ENCODE measurements at regions not wholly inside any gene's neighbourhood (a gene's known extent, or its start where the extent isn't known, plus 50 kb on each side); places are given as distances from the start of the nearest gene placed in this dataset.

DNA sequence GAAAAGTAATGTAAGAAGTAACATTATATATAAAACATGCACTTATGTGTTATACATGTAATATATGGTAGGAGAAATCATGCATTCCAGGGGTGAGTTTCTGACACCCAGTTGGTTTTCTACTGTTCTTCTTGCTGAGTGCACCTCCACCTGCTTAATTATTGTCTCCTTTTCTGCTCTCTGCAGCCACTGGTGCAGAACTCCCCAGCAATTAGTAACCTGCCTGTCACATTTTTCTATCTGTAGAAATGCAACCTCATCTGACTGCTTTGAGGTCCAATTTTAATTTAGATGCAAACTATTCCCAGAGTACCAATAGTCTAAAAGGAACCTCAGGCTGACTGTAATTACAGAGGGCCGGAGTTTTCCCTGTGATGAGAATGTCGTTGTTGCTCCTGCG is 842.1 kb downstream of the AACS start:
- Histone ChIP-seq H3K56ac (ENCODE audit: insufficient read length, low read depth, low read length) (no peak overlapping the region), H3K27me3 (ENCODE audit: insufficient read depth, low read length) (no peaks in the 10 kb centered on the region), H3T11ph (ENCODE audit: low read length) (no peak overlapping the region), H3K14ac (ENCODE audit: insufficient read depth, low read length) (no peak overlapping the region), H3K23me2 (ENCODE audit: insufficient read length, low read depth, low read length, poor library complexity, severe bottlenecking) (no peaks in the 10 kb centered on the region), H3K18ac (ENCODE audit: insufficient read length, low read depth, low read length) (no peak overlapping the region), H4K91ac (ENCODE audit: insufficient read length, low read depth, low read length) (no peak overlapping the region), H3K27ac (ENCODE audit: insufficient read length, low read depth, low read length) (no peak overlapping the region), H4K5ac (ENCODE audit: insufficient read length, low read depth, low read length) (no peak overlapping the region), H3K79me2 (ENCODE audit: insufficient read depth, low read length) (no peaks in the 10 kb centered on the region), H3K4me1 (ENCODE audit: insufficient read depth, low read length) (no peaks in the 10 kb centered on the region), H3K9me3 (ENCODE audit: control insufficient read depth, low read depth, low read length) (no peaks in the 10 kb centered on the region), H4K8ac (replicated peaks; ENCODE audit: insufficient read length, low read depth, low read length) (no peak overlapping the region), H4K20me1 (ENCODE audit: control insufficient read depth, insufficient read depth, insufficient read length) (no peaks in the 10 kb centered on the region), H3K4ac (ENCODE audit: low read depth, low read length) (no peak overlapping the region), H3K4me2 (ENCODE audit: insufficient read depth, insufficient read length, low read length) (no peak overlapping the region), H2BK120ac (ENCODE audit: low read depth, low read length, poor library complexity, severe bottlenecking) (no peak overlapping the region), H2AK5ac (ENCODE audit: insufficient read length, low read length) (no peak overlapping the region), H2BK15ac (ENCODE audit: low read depth, low read length) (no peak overlapping the region), H2BK5ac (ENCODE audit: insufficient read length, low read length) (no peak overlapping the region), H2BK20ac (ENCODE audit: low read depth, low read length, poor library complexity, severe bottlenecking) (no peak overlapping the region), H3K23ac (ENCODE audit: insufficient read length, low read depth, low read length) (no peak overlapping the region), H3K9ac (ENCODE audit: extremely low read depth, insufficient read length, low read length) (no peak overlapping the region), H2BK12ac (ENCODE audit: insufficient read length, low read depth, low read length) (no peak overlapping the region), H2AFZ (ENCODE audit: low read length) (no peak overlapping the region), H3K79me1 (ENCODE audit: insufficient read depth, low read depth, low read length, poor library complexity, severe bottlenecking) (no peaks in the 10 kb centered on the region)
- Mint-ChIP-seq H3K27ac (no peak overlapping the region), H3K36me3 (ENCODE audit: insufficient read depth in 1 of 3, low read depth in 3 of 3) (peaks cover 0 to 10% (median 0%) of the 10 kb centered on the region in 3 experiments; a peak in 4 of 7 replicates), H3K9me3 (peaks cover 2 to 8% of the 10 kb centered on the region in 2 experiments; a peak in 3 of 5 replicates), H3K4me3 (no peak overlapping the region), H3K4me1 (no peaks in the 10 kb centered on the region), H3K27me3 (ENCODE audit: low read depth) (no peaks in the 10 kb centered on the region; the same call in 1 of the 2 replicates)
- DNase-seq, result no peak
- TF ChIP-seq, protein P1, sequence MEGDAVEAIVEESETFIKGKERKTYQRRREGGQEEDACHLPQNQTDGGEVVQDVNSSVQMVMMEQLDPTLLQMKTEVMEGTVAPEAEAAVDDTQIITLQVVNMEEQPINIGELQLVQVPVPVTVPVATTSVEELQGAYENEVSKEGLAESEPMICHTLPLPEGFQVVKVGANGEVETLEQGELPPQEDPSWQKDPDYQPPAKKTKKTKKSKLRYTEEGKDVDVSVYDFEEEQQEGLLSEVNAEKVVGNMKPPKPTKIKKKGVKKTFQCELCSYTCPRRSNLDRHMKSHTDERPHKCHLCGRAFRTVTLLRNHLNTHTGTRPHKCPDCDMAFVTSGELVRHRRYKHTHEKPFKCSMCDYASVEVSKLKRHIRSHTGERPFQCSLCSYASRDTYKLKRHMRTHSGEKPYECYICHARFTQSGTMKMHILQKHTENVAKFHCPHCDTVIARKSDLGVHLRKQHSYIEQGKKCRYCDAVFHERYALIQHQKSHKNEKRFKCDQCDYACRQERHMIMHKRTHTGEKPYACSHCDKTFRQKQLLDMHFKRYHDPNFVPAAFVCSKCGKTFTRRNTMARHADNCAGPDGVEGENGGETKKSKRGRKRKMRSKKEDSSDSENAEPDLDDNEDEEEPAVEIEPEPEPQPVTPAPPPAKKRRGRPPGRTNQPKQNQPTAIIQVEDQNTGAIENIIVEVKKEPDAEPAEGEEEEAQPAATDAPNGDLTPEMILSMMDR (conservative IDR thresholded peaks at IDR 0.05), result no peak
- WGBS (ENCODE audit: extremely low coverage, insufficient read length, low lambda C conversion rate), result no CpG with 5 or more reads among the region's 3 CpGs

All from H9 (cell line).